Neuron (in vitro differentiated cells): ENCODE measurements at regions not wholly inside any gene's neighbourhood (a gene's known extent, or its start where the extent isn't known, plus 50 kb on each side); places are given as distances from the start of the nearest gene placed in this dataset.
A peak's percentile ranks its signal among the peaks of the same experiment; 100 is the strongest.

Experiments
- H2AFZ ChIP-seq: one replicate; pipeline ENCODE4 v1.6.1; 2013; ENCODE audit warnings: low read depth, mild to moderate bottlenecking, inconsistent platforms, low read length, moderate library complexity
- H3K27me3 ChIP-seq: one replicate; pipeline ENCODE4 v1.6.1; 2013; ENCODE audit warnings: low read length; ENCODE audit not compliant: insufficient read depth
- H3K36me3 ChIP-seq: one replicate; pipeline ENCODE4 v1.6.1; 2013; ENCODE audit warnings: low read length; ENCODE audit not compliant: insufficient read depth
- H3K4me1 ChIP-seq: one replicate; pipeline ENCODE4 v1.6.1; 2013; ENCODE audit warnings: low read length; ENCODE audit not compliant: insufficient read depth
- H3K4me3 ChIP-seq: 2 replicates; pipeline ENCODE4 v1.5.1; 2013; ENCODE audit warnings: mild to moderate bottlenecking, low read length, moderate library complexity
- H3K9me3 ChIP-seq: one replicate; pipeline ENCODE4 v1.6.1; 2013; ENCODE audit warnings: low read length

DNA sequence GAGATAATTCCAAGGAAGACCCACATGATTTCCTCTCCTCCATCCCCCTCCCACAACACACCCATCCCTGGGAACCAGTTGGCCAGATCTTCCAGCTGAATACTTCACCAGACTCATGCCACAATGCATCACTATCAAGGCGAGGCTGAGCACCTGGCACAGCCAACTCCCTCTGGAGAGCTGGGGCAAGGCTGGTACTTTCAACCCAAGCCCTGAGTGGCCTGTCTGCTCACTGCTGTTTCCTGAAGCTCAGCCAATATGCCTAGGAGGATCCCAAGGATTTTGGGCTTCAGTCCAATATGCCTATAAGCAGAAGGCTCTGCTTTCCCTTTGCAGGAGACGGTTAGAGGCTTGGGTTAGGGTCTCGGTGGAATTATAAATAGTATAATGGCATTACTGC, 90.9 kb upstream of the NEO1 start:
- no peaks in the 10 kb centered on the region for H3K36me3 ChIP-seq
- H3K4me1 ChIP-seq, result peaks cover 12% of the 10 kb centered on the region
- H3K27me3 ChIP-seq, result no peaks in the 10 kb centered on the region
- H3K9me3 ChIP-seq, result peaks cover 5% of the 10 kb centered on the region
- no peak overlapping the region for H3K4me3 ChIP-seq
- H2AFZ ChIP-seq, result no peak overlapping the region

DNA sequence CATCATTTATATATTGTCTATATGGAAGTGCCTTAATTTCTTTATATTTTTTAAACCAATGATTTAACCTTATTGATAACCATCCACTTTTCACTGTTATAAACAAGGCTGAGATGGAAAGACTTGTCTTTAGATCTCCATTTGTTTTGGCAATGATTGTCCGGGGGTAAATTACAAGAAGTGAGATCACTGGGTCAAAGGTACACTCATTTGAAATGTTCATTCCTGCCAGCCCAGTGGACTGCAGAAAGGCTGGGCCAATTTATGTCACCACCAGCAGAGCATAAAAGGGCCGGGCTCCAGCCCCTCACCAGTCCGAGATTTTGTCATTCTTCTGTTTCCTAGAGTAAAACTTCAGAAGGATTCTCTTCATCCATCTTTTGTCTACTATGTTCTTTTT, 93.6 kb upstream of the NEO1 start:
- peaks cover 5% of the 10 kb centered on the region for H3K9me3 ChIP-seq
- no peaks in the 10 kb centered on the region for H3K36me3 ChIP-seq
- H3K4me3 ChIP-seq, result no peak overlapping the region
- H3K4me1 ChIP-seq, result peaks cover 12% of the 10 kb centered on the region
- no peaks in the 10 kb centered on the region for H3K27me3 ChIP-seq
- H2AFZ ChIP-seq, result peak overlapping the region; percentile 9

DNA sequence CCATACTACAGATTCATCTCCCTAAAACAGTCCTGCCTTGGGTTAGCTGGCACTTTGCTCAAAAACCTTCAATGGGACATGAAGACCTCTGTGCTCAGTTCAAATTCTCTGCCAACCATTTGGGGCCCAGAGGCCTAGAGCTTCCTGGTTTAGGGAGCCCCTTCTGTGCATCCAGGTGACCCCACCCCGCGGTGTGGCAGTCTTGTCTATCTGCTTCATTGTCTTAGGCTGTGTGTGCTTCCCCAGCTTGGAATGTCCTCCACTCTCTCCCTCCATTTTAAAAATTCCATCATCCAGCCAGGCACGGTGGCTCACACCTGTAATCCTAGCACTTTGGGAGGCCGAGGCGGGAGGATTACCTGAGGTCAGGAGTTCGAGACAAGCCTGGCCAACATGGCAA, 99.0 kb upstream of the NEO1 start:
- H3K27me3 ChIP-seq, result no peaks in the 10 kb centered on the region
- no peak overlapping the region for H2AFZ ChIP-seq
- peaks cover under 1% of the 10 kb centered on the region for H3K4me1 ChIP-seq
- no peaks in the 10 kb centered on the region for H3K9me3 ChIP-seq
- no peak overlapping the region for H3K4me3 ChIP-seq
- no peaks in the 10 kb centered on the region for H3K36me3 ChIP-seq

DNA sequence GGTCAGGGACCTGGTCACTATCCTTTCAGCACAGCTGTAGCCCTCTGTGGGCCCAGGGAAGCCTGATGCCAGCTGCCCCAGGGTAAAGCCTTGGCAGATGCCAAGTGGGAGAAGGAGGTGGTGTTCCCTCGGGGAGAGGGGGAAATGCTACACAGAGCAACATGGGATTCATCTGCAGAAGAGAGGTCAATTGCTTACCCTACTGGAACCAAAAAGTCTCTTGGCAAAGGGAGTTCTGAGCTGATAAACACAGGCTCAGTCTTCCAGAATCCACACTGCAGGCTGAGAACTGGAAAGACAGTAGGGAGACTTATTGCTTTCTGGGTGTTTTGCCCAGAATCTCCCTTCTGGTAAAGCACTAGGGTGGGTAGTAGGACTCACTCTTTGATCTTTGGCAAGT, 100.1 kb upstream of the NEO1 start:
- H3K4me1 ChIP-seq, result no peaks in the 10 kb centered on the region
- H3K36me3 ChIP-seq, result no peaks in the 10 kb centered on the region
- H3K4me3 ChIP-seq, result no peak overlapping the region
- no peaks in the 10 kb centered on the region for H3K27me3 ChIP-seq
- H2AFZ ChIP-seq, result no peak overlapping the region
- H3K9me3 ChIP-seq, result no peaks in the 10 kb centered on the region

DNA sequence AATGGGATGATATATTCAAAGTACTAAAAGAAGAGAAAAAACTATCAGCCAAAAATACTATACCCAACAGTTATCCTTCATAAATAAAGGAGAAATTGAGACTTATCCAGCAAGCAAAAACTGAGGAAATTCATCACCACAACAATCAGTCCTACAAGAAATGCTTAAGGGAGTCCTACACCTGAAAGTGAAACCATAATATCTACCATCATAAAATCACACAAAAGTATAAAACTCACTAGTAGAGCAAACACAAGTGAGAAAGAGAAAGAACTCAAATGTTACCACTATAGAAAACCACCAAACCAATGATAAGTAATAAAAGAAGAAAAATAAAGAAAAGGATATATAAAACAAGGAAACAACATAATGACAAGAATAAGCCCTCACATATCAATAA, 103.6 kb upstream of the NEO1 start:
- Histone ChIP-seq H3K27me3 (no peaks in the 10 kb centered on the region), H3K36me3 (no peaks in the 10 kb centered on the region), H3K4me3 (no peak overlapping the region), H3K9me3 (peaks cover 3% of the 10 kb centered on the region), H2AFZ (no peak overlapping the region), H3K4me1 (no peaks in the 10 kb centered on the region)

DNA sequence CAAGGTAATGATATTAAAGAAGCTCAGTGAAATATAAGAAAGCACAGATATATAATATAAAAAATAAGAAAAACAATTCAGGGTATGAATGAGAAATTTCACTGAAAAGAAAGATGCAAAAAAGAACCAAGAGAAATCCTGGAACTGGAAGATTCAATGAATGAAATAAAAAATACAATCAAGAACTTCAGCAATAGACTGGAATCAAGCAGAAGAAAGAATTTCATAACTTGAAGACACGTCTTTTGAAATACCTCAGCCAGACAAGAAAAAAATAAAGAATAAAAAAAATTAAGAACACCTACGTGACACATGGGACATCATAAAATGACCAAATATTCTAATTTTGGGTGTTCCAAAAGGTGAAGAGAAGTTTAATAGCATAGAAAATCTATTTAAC, 104.6 kb upstream of the NEO1 start:
- no peaks in the 10 kb centered on the region for H3K4me1 ChIP-seq
- H3K4me3 ChIP-seq, result no peak overlapping the region
- no peaks in the 10 kb centered on the region for H3K36me3 ChIP-seq
- no peaks in the 10 kb centered on the region for H3K27me3 ChIP-seq
- H2AFZ ChIP-seq, result no peak overlapping the region
- peaks cover 3% of the 10 kb centered on the region for H3K9me3 ChIP-seq

DNA sequence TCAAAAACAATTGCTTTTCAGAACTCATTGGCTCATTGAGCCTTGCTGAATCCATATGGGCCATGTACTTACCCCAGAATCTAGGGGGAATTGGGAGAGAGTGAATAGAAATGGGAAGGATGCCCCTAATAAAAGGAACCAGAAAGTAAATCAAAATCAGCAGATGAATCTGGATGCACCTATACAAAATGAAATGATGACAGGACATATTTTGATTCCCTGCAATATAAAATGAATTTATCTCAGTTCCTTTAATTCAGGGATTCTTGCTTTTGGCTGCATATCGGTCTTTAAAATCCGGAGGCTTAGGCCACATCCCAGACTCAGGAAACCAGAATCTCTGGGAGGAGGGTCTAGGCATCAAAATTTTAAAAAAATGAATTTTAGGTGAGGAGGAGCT, 107.7 kb upstream of the NEO1 start:
- H3K9me3 ChIP-seq, result peaks cover 3% of the 10 kb centered on the region
- H3K27me3 ChIP-seq, result no peaks in the 10 kb centered on the region
- no peak overlapping the region for H3K4me3 ChIP-seq
- no peaks in the 10 kb centered on the region for H3K36me3 ChIP-seq
- H2AFZ ChIP-seq, result no peak overlapping the region
- peaks cover 14% of the 10 kb centered on the region for H3K4me1 ChIP-seq

DNA sequence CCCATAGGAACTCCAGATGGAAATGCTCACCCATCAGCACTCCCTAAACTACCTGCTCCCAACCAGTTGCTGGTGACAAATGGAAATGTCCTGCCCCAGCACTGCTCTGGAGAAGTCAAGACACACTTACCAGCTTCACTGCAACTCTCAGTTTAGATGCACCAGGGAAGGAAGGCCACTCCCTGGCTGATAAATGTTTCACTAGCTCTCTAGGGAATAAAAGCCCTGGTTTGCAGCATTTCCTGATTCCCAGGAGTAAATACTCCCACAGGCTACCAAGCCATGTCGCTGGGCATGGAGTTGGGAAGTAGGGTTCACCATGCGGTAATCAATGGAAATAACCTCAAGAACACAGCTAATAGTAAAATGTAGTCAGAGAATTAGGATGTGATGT, 112.0 kb upstream of the NEO1 start:
- peaks cover 24% of the 10 kb centered on the region for H3K4me1 ChIP-seq
- no peak overlapping the region for H2AFZ ChIP-seq
- no peak overlapping the region for H3K4me3 ChIP-seq
- H3K27me3 ChIP-seq, result no peaks in the 10 kb centered on the region
- H3K9me3 ChIP-seq, result no peaks in the 10 kb centered on the region
- no peaks in the 10 kb centered on the region for H3K36me3 ChIP-seq

DNA sequence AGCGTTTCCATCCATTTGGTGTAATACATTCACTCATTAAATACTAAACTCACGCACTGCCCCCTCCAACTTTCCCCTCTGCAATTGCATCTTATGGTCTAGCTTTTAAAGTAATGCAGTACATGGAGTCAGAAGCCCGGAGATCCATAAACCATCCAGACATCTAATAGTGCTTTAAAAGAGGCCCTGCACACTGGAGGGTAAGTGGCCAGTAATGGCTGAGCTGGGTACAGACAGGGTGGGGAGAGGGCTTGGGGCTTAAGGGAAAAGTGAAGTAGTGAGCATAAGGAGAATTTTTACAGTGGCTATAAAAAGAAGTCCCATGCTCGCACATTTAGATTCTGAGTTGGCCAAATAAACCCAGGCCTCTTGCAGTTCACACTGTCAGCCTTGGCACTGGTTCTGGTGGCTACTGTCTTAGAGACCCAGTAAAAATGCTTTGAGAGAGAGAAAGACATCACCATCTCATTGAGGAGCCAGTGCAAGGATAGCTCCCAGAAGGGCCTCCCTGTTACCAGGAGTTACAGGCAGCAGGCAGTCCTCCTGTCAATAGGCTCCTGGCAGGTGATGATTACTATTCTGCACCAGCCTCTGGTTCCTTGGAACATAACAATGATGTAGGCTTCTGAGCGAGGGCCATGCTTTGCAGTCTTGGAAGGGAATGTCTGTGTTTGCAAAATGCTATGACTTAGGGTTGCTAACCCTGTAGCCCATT, 112.6 kb upstream of the NEO1 start:
- no peak overlapping the region for H2AFZ ChIP-seq
- no peak overlapping the region for H3K4me3 ChIP-seq
- no peaks in the 10 kb centered on the region for H3K36me3 ChIP-seq
- H3K27me3 ChIP-seq, result no peaks in the 10 kb centered on the region
- H3K9me3 ChIP-seq, result no peaks in the 10 kb centered on the region
- H3K4me1 ChIP-seq, result peaks cover 24% of the 10 kb centered on the region

DNA sequence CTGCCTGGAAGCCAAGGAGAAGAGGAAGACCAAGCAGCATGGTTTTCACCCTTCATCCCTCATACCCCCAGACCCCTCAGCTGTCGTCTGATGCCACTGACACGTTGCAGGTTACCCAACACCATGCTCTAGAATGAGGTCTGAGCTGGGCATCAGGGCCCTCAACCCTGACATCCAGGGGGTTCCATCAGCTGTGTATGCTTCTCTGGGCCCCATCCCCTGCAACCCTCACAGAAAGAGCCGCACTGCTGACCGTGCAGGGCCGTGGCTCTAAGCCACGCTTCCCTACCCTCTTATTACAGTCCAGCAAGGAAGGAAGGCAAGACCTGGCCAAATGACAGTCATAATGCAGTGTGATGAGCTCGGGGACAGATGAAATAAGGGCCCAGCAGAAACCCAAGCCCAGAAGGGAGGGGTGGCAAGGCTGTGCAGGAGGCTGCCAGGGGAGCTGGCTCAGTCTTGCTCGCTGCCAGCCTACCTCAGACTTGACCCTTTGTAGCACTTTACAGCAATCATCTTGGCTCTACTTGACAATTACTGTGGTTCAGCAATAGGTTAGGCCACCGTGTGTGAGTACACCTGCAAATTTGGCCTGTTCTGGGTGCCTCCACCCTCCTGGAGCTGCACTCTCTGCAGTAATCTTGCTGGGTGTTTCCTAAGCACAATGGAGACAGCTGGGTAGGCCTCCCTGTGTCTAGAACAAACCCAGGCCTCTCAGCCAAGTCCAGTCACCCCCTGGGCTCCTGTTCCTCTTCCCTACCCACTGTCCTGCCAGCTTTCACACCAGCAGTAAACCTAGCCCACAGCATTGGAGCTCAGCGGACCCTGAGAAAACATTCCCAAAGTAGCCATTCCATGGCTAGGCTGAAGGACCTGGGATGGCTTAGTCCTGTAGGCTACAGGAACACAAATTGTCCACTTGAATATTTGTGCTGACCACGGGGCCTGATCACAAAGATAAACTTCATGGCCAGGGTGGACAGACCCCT, 115.3 kb upstream of the NEO1 start:
- Histone ChIP-seq H3K4me1 (peaks cover 30% of the 10 kb centered on the region), H3K27me3 (no peaks in the 10 kb centered on the region), H3K4me3 (no peak overlapping the region), H2AFZ (no peak overlapping the region), H3K9me3 (no peaks in the 10 kb centered on the region), H3K36me3 (no peaks in the 10 kb centered on the region)

DNA sequence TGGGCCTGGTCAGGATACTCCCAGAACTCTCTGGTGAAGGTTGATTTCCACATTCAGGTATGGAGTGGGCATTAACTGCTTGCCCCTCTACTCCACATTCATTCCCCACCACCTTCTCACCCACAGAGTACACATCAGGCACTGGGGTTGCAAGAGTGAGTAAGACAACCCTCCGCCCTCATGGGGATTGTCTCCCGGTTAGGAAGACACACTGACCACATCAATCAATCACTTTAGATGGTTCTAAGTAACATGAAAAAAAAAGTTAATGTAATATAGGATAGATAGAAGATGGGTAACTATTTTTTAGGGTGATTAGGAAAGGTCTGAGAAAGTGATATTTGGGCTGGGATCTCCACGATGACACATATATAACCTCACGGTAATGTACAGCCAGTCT, 116.0 kb upstream of the NEO1 start:
- Histone ChIP-seq H3K4me1 (peaks cover 30% of the 10 kb centered on the region), H2AFZ (no peak overlapping the region), H3K36me3 (no peaks in the 10 kb centered on the region), H3K9me3 (no peaks in the 10 kb centered on the region), H3K4me3 (no peak overlapping the region), H3K27me3 (no peaks in the 10 kb centered on the region)

DNA sequence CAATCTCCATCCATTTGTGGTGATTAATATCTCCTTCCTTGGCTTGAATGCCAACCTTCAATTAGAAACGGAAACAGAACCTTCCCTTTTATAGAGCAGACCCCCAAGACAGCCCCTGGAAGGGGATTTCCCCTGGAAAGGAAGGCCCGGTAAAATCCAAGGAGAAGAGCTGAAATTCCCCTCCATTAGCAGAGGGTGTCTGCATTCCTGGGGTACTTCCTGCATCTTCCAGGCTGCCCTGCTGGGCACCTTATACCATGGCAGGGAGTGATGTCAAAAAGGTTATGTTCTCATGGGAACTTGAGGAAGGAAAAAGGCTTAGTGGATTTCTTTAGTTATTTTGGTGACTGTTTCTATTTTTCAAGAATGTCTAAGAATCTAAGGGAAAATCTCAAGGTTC, 116.7 kb upstream of the NEO1 start:
- no peaks in the 10 kb centered on the region for H3K36me3 ChIP-seq
- no peak overlapping the region for H3K4me3 ChIP-seq
- H3K9me3 ChIP-seq, result no peaks in the 10 kb centered on the region
- H3K4me1 ChIP-seq, result peaks cover 25% of the 10 kb centered on the region
- H3K27me3 ChIP-seq, result no peaks in the 10 kb centered on the region
- H2AFZ ChIP-seq, result no peak overlapping the region

DNA sequence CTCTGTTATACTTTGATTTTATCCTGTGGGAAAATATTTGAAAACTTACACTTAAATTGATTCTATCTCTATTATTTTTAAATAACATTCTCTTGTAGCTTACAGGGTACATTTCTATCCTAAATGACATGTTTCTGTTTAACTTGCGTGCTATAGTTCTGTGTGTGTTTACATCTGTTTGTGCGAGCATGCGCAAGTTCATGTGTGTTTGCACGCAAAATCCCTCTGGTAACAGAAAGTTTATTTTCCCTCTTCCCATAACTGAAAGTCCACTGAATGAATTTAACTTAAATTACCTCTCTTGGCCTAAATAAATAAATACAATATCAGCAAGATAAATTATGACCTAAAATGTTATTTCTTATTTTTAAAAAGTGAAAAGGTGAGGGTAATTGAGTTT, 117.3 kb upstream of the NEO1 start:
- peaks cover 19% of the 10 kb centered on the region for H3K4me1 ChIP-seq
- no peaks in the 10 kb centered on the region for H3K36me3 ChIP-seq
- H2AFZ ChIP-seq, result no peak overlapping the region
- H3K4me3 ChIP-seq, result no peak overlapping the region
- H3K9me3 ChIP-seq, result no peaks in the 10 kb centered on the region
- no peaks in the 10 kb centered on the region for H3K27me3 ChIP-seq
